ENCODE measurements at regions not wholly inside any gene's neighbourhood (a gene's known extent, or its start where the extent isn't known, plus 50 kb on each side); places are given as distances from the start of the nearest gene placed in this dataset.

DNA sequence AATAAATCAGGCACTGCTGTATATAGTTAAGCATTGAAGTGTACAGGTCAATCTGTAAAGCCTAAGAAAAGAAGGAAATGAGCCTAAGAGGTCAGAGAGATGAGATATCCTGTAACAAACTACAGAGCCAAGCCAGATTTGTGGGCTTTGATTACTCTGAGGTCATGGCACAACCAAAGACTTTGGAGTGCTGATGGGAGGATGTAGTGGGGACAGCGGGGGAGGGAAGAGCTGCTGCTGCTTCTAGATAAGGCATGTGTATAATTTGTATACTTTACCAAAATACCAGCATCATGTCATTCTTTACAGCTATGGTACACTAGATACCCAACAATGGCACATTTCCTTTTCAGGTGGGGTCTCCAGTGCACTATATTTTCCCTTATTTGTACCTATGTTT lies 102.5 kb downstream of the OGFRL1 start:
- TF ChIP-seq, protein P1, sequence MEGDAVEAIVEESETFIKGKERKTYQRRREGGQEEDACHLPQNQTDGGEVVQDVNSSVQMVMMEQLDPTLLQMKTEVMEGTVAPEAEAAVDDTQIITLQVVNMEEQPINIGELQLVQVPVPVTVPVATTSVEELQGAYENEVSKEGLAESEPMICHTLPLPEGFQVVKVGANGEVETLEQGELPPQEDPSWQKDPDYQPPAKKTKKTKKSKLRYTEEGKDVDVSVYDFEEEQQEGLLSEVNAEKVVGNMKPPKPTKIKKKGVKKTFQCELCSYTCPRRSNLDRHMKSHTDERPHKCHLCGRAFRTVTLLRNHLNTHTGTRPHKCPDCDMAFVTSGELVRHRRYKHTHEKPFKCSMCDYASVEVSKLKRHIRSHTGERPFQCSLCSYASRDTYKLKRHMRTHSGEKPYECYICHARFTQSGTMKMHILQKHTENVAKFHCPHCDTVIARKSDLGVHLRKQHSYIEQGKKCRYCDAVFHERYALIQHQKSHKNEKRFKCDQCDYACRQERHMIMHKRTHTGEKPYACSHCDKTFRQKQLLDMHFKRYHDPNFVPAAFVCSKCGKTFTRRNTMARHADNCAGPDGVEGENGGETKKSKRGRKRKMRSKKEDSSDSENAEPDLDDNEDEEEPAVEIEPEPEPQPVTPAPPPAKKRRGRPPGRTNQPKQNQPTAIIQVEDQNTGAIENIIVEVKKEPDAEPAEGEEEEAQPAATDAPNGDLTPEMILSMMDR (IDR thresholded peaks at IDR 0.05) = no peak
- no peak for TF ChIP-seq POLR2A (IDR thresholded peaks at IDR 0.05)

Data from uterus (tissue), 2 donors.